SK-N-SH (cell line): ENCODE measurements at regions not wholly inside any gene's neighbourhood (a gene's known extent, or its start where the extent isn't known, plus 50 kb on each side); places are given as distances from the start of the nearest gene placed in this dataset.

Source experiments
- CTCF ChIA-PET: fragments of 300-600, 350-600 bp; formaldehyde crosslinking; extraction: SDS; loops from one replicate; lab custom pipeline; 2021; lab: Yijun Ruan, JAX
- POLR2A ChIA-PET: fragments of 350-600 bp; sonication (Branson Sonifier 250); formaldehyde crosslinking; extraction: SDS; loops from one replicate; lab custom pipeline; 2020; ENCODE audit warnings: antibody characterized with exemption, inconsistent platforms; lab: Yijun Ruan, JAX
- DNase-seq: peaks from one replicate; pipeline ENCODE4 v3.0.0; 2012
- H2AFZ ChIP-seq: fragments of 200-600 bp; sonication (generic); 2 replicates; pipeline ENCODE4 v1.8.1; 2016; ENCODE audit warnings: antibody characterized with exemption, mild to moderate bottlenecking, low read depth
- H3F3A ChIP-seq: fragments of 200-600 bp; sonication (generic); replicated peaks from 2 replicates; pipeline ENCODE3; 2016; ENCODE audit warnings: antibody characterized with exemption, mild to moderate bottlenecking; ENCODE audit not compliant: insufficient read depth
- H3K27ac ChIP-seq, 2 experiments: fragments of 200-500 bp in 1 of 2; fragments of 200-600 bp in 1 of 2; sonication (Bioruptor generic) in 1 of 2; sonication (generic), shearing (Covaris generic) in 1 of 2; 2 replicates each; pipeline versions ENCODE4 v1.5.1 to v1.6.1; 2014 to 2016; ENCODE audit warnings: low read depth in 2 of 2, inconsistent platforms in 1 of 2, low read length in 1 of 2, mild to moderate bottlenecking in 1 of 2, mixed read lengths in 1 of 2
- H3K27me3 ChIP-seq: fragments of 200-600 bp; sonication (generic), shearing (Covaris generic); 2 replicates; pipeline ENCODE4 v1.6.1; 2016; ENCODE audit warnings: mixed run types; ENCODE audit not compliant: insufficient read depth
- H3K36me3 ChIP-seq, 2 experiments: fragments of 200-500 bp in 1 of 2; fragments of 200-600 bp in 1 of 2; sonication (Bioruptor generic) in 1 of 2; sonication (generic) in 1 of 2; replicated peaks in 1 of 2; 2 replicates each; pipeline versions ENCODE3 to v1.5.1; 2014 to 2016; ENCODE audit warnings: low read length in 1 of 2, mild to moderate bottlenecking in 1 of 2; ENCODE audit not compliant: insufficient read depth in 2 of 2, control insufficient read depth in 1 of 2
- H3K4me1 ChIP-seq, 2 experiments: fragments of 200-500 bp in 1 of 2; fragments of 200-600 bp in 1 of 2; sonication (Bioruptor generic) in 1 of 2; sonication (generic), shearing (Covaris generic) in 1 of 2; 2 replicates each; pipeline versions ENCODE4 v1.5.1 to v1.6.1; 2014 to 2016; ENCODE audit warnings: low read depth in 1 of 2, low read length in 1 of 2, mixed run types in 1 of 2; ENCODE audit not compliant: insufficient read depth in 2 of 2, control insufficient read depth in 1 of 2
- H3K4me2 ChIP-seq: fragments of 200-600 bp; sonication (generic), shearing (Covaris generic); 2 replicates; pipeline ENCODE4 v1.6.1; 2017; ENCODE audit warnings: mixed run types
- H3K4me3 ChIP-seq, 2 experiments: fragments of 200-500 bp in 1 of 2; fragments of 200-600 bp in 1 of 2; sonication (Bioruptor generic) in 1 of 2; sonication (generic), shearing (Covaris generic) in 1 of 2; 2 replicates each; pipeline versions ENCODE4 v1.5.1 to v1.8.1; 2014 to 2016; ENCODE audit warnings: low read depth in 2 of 2, inconsistent platforms in 1 of 2, low read length in 1 of 2, mild to moderate bottlenecking in 1 of 2, mixed read lengths in 1 of 2, moderate library complexity in 1 of 2
- H3K79me2 ChIP-seq: fragments of 200-600 bp; sonication (generic); 2 replicates; pipeline ENCODE4 v1.8.1; 2017; ENCODE audit warnings: mild to moderate bottlenecking; ENCODE audit not compliant: insufficient read depth
- H3K9ac ChIP-seq: fragments of 200-600 bp; sonication (generic); 2 replicates; pipeline ENCODE4 v1.6.1; 2017; ENCODE audit warnings: mixed run types
- H3K9me2 ChIP-seq: fragments of 200-600 bp; sonication (generic); 2 replicates; pipeline ENCODE4 v1.6.1; 2017; ENCODE audit warnings: mixed run types
- H3K9me3 ChIP-seq: fragments of 200-600 bp; sonication (generic); 2 replicates; pipeline ENCODE4 v1.6.1; 2017; ENCODE audit warnings: mixed run types, mild to moderate bottlenecking, moderate library complexity
- H4K20me1 ChIP-seq: fragments of 200-600 bp; sonication (generic); 2 replicates; pipeline ENCODE4 v1.6.1; 2017; ENCODE audit warnings: mild to moderate bottlenecking, mixed run types; ENCODE audit not compliant: insufficient read depth
- ELF1 ChIP-seq: IDR thresholded peaks from 2 replicates; pipeline ENCODE4 v1.4.0; 2012
- EZH2phosphoT487 ChIP-seq: fragments of 200-600 bp; sonication (generic); IDR thresholded peaks from 2 replicates; pipeline ENCODE4 v1.6.1; 2017; ENCODE audit warnings: low read depth, mixed run types, mild to moderate bottlenecking, antibody characterized with exemption, moderate library complexity, borderline replicate concordance
- FOSL2 ChIP-seq: IDR thresholded peaks from 2 replicates; pipeline ENCODE4 v1.4.0; 2012; ENCODE audit warnings: low read depth, mild to moderate bottlenecking, moderate library complexity, borderline replicate concordance
- FOXM1 ChIP-seq: IDR thresholded peaks from 2 replicates; pipeline ENCODE4 v1.4.0; 2012; ENCODE audit warnings: low read depth, mild to moderate bottlenecking
- GABPA ChIP-seq: IDR thresholded peaks from 2 replicates; pipeline ENCODE4 v1.4.0; 2012; ENCODE audit warnings: low read depth, mild to moderate bottlenecking
- GATA2 ChIP-seq: sonication (generic); formaldehyde crosslinking; IDR thresholded peaks from 2 replicates; pipeline ENCODE4 v1.5.0; 2020; ENCODE audit warnings: mild to moderate bottlenecking, missing genetic modification reagents
- MEF2A ChIP-seq: IDR thresholded peaks from 2 replicates; pipeline ENCODE4 v1.4.0; 2012; ENCODE audit warnings: low read depth, borderline replicate concordance
- NRF1 ChIP-seq: IDR thresholded peaks from 2 replicates; pipeline ENCODE4 v1.6.1; 2012; ENCODE audit warnings: low read depth, mild to moderate bottlenecking, low read length
- POLR2AphosphoS5 ChIP-seq: IDR thresholded peaks from 2 replicates; pipeline ENCODE4 v1.6.1; 2012; ENCODE audit warnings: low read depth, low read length
- RAD21 ChIP-seq: IDR thresholded peaks from 2 replicates; pipeline ENCODE4 v1.6.1; 2012; ENCODE audit warnings: mild to moderate bottlenecking, low read length
- RCOR1 ChIP-seq: fragments of 150-350 bp; IDR thresholded peaks from 2 replicates; pipeline ENCODE4 v1.6.1; 2017; ENCODE audit warnings: antibody characterized with exemption, low read length
- RFX5 ChIP-seq: IDR thresholded peaks from 2 replicates; pipeline ENCODE4 v1.6.1; 2012; ENCODE audit warnings: mild to moderate bottlenecking, improper control_type of control experiment, low read length
- SMC3 ChIP-seq: IDR thresholded peaks from 2 replicates; pipeline ENCODE4 v1.6.1; 2012; ENCODE audit warnings: low read depth, low read length, improper control_type of control experiment
- TCF12 ChIP-seq: IDR thresholded peaks from 2 replicates; pipeline ENCODE4 v1.4.0; 2012
- TEAD4 ChIP-seq: IDR thresholded peaks from 2 replicates; pipeline ENCODE4 v1.4.0; 2012; ENCODE audit warnings: mild to moderate bottlenecking, borderline replicate concordance; ENCODE audit not compliant: insufficient read depth
- WGBS: methylation state at CpG from one replicate; pipeline ENCODE4 v1.1.6; 2017; ENCODE audit warnings: low lambda C conversion rate; 5-methylcytosine and 5-hydroxymethylcytosine counted together
- TF ChIP-seq, protein P1 (sequence below): IDR thresholded peaks from 2 replicates; pipeline ENCODE4 v1.4.0; 2012; ENCODE audit warnings: low read depth
- TF ChIP-seq, protein P2 (sequence below): fragments of 150-350 bp; IDR thresholded peaks from 2 replicates; pipeline ENCODE4 v1.6.1; 2017; ENCODE audit warnings: antibody characterized with exemption, low read length, low read depth, borderline replicate concordance
- TF ChIP-seq, protein P3 (sequence below): IDR thresholded peaks from 2 replicates; pipeline ENCODE4; 2012
- TF ChIP-seq, protein P4 (sequence below): IDR thresholded peaks from 2 replicates; pipeline ENCODE4 v1.4.0; 2012; ENCODE audit warnings: low read depth, borderline replicate concordance
- TF ChIP-seq, protein P5 (sequence below): fragments of 200-600 bp; sonication (generic); IDR thresholded peaks from 2 replicates; pipeline ENCODE4 v1.6.1; 2017; ENCODE audit warnings: antibody characterized with exemption, mild to moderate bottlenecking, moderate library complexity

DNA sequence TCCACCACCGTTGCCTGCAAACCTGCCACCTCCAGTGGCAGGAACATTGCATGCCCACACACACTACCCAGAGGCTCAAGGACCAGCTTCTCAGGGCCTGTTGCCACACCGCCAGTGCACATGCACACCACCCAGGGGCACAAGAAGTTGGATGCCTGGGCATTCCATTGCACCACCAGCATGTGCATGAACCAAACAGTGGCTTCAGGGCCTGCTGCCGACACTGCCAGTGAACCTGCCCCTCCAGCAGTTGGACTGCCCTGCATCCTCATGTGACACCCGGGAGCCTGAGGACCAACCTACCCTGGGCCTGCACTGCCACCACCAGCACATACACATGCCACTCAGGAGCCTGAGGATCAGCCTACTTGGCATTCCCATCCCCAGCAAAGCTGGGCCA is 303.7 kb downstream of the KCNJ2 start:
- H3K79me2 ChIP-seq, result no peaks in the 10 kb centered on the region
- no peaks in the 10 kb centered on the region for H3K27me3 ChIP-seq
- H3K9me2 ChIP-seq, result no peaks in the 10 kb centered on the region
- no peak for DNase-seq
- H3K4me1 ChIP-seq, result no peaks in the 10 kb centered on the region; a peak in 1 of 4 replicates
- no peak overlapping the region for H3K9ac ChIP-seq
- H4K20me1 ChIP-seq, result no peaks in the 10 kb centered on the region
- no peaks in the 10 kb centered on the region for H3K9me3 ChIP-seq
- 69% methylated on average over 4 of the region's 4 CpGs for WGBS
- no peak overlapping the region for H3K27ac ChIP-seq
- H2AFZ ChIP-seq, result no peak overlapping the region
- POLR2A ChIA-PET, result no interaction called here
- H3K4me2 ChIP-seq, result no peak overlapping the region
- TF ChIP-seq EZH2phosphoT487 (no peak), FOXM1 (no peak), RFX5 (no peak), SMC3 (no peak), RAD21 (no peak), TEAD4 (no peak), NRF1 (no peak), FOSL2 (no peak), RCOR1 (no peak), GABPA (no peak), MEF2A (no peak), POLR2AphosphoS5 (no peak), TCF12 (no peak)
- TF ChIP-seq, protein P1, sequence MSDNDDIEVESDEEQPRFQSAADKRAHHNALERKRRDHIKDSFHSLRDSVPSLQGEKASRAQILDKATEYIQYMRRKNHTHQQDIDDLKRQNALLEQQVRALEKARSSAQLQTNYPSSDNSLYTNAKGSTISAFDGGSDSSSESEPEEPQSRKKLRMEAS, result no peak
- TF ChIP-seq, protein P2, sequence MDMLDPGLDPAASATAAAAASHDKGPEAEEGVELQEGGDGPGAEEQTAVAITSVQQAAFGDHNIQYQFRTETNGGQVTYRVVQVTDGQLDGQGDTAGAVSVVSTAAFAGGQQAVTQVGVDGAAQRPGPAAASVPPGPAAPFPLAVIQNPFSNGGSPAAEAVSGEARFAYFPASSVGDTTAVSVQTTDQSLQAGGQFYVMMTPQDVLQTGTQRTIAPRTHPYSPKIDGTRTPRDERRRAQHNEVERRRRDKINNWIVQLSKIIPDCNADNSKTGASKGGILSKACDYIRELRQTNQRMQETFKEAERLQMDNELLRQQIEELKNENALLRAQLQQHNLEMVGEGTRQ, result no peak
- H3K36me3 ChIP-seq, result no peaks in the 10 kb centered on the region
- no peak overlapping the region for H3K4me3 ChIP-seq
- H3F3A ChIP-seq, result no peaks in the 10 kb centered on the region
- CTCF ChIA-PET, result interaction anchor here (0.9 kb wide), 1 partner anchor 329 kb away, joined by 3 read pairs; no protein-coding TSS in a partner anchor

DNA sequence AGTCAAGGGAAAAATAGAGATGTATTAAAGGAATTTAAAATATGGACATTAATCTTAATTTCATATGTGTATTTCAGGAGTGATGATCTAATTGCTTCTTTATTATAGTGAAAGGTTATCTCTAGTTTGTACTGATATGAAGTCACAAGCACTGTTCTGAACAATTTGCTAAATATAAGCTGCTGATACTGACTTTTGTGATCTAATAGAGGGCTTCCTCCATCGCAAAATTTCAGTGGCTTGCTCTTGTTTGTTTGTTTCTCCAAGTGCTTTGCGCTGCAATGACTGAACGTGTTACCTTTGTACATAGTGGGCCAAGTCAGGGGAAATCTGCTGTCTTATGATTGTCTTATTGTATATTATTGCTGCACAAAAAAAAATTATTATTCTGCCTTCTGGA is 307.0 kb downstream of the KCNJ2 start:
- TF ChIP-seq, protein P3, sequence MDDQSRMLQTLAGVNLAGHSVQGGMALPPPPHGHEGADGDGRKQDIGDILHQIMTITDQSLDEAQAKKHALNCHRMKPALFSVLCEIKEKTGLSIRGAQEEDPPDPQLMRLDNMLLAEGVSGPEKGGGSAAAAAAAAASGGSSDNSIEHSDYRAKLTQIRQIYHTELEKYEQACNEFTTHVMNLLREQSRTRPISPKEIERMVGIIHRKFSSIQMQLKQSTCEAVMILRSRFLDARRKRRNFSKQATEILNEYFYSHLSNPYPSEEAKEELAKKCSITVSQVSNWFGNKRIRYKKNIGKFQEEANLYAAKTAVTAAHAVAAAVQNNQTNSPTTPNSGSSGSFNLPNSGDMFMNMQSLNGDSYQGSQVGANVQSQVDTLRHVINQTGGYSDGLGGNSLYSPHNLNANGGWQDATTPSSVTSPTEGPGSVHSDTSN, result no peak
- TF ChIP-seq GABPA, result no peak
- TF ChIP-seq, protein P4, sequence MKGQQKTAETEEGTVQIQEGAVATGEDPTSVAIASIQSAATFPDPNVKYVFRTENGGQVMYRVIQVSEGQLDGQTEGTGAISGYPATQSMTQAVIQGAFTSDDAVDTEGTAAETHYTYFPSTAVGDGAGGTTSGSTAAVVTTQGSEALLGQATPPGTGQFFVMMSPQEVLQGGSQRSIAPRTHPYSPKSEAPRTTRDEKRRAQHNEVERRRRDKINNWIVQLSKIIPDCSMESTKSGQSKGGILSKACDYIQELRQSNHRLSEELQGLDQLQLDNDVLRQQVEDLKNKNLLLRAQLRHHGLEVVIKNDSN, result no peak
- TF ChIP-seq ELF1, result no peak
- TF ChIP-seq, protein P5, sequence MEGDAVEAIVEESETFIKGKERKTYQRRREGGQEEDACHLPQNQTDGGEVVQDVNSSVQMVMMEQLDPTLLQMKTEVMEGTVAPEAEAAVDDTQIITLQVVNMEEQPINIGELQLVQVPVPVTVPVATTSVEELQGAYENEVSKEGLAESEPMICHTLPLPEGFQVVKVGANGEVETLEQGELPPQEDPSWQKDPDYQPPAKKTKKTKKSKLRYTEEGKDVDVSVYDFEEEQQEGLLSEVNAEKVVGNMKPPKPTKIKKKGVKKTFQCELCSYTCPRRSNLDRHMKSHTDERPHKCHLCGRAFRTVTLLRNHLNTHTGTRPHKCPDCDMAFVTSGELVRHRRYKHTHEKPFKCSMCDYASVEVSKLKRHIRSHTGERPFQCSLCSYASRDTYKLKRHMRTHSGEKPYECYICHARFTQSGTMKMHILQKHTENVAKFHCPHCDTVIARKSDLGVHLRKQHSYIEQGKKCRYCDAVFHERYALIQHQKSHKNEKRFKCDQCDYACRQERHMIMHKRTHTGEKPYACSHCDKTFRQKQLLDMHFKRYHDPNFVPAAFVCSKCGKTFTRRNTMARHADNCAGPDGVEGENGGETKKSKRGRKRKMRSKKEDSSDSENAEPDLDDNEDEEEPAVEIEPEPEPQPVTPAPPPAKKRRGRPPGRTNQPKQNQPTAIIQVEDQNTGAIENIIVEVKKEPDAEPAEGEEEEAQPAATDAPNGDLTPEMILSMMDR, result no peak
- no peak for TF ChIP-seq RAD21
- no peak for TF ChIP-seq FOXM1
- no peak for TF ChIP-seq POLR2AphosphoS5
- TF ChIP-seq GATA2 (CRISPR knock-in tag), result no peak
- TF ChIP-seq SMC3, result no peak
- TF ChIP-seq, all 33 proteins: peak for 0
- no peak overlapping the region for H3K9ac ChIP-seq
- no peak for DNase-seq
- ChIA-PET CTCF (interaction anchor here (0.7 kb wide), 1 partner anchor 11 kb away, joined by 3 read pairs; no protein-coding TSS in a partner anchor), POLR2A (no interaction called here)
- no peak overlapping the region for H3K4me3 ChIP-seq
- no peak overlapping the region for H3K27ac ChIP-seq
- no peaks in the 10 kb centered on the region for H4K20me1 ChIP-seq
- no peaks in the 10 kb centered on the region for H3K9me3 ChIP-seq
- no peaks in the 10 kb centered on the region for H3K79me2 ChIP-seq
- no peaks in the 10 kb centered on the region for H3K9me2 ChIP-seq
- H3K36me3 ChIP-seq, result no peaks in the 10 kb centered on the region
- H3K4me1 ChIP-seq, result no peaks in the 10 kb centered on the region; a peak in 1 of 4 replicates
- H2AFZ ChIP-seq, result no peak overlapping the region
- no peaks in the 10 kb centered on the region for H3K27me3 ChIP-seq
- H3F3A ChIP-seq, result no peaks in the 10 kb centered on the region
- H3K4me2 ChIP-seq, result no peak overlapping the region
- 66% methylated on average over 3 of the region's 3 CpGs for WGBS
